ENCODE measurements at regions not wholly inside any gene's neighbourhood (a gene's known extent, or its start where the extent isn't known, plus 50 kb on each side); places are given as distances from the start of the nearest gene placed in this dataset.

DNA sequence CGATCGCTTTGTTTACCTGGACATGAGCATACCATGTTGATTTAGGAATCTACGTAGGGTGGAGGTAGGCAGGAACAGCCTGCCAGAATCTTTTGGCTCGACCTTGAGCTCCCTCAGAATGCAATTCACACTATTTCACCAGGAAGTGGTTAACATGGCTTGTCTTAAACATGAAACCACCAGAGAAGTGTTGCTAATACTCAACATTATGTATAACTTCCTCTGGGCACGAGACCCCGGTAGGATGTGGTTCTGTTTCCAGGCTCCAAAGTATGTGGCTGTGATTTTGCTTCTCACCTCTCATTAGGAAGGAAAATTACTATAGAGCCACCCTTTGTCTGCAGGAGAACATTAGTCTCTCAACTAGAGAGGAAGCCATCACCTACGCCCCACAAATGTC lies 59.0 kb upstream of the VCX3B start:
- no peak overlapping the region for H3K4me3 Mint-ChIP-seq (ENCODE audit: unreplicated experiment)
- no peaks in the 10 kb centered on the region for H3K27me3 Mint-ChIP-seq (ENCODE audit: low read depth)
- H3K27ac Mint-ChIP-seq (ENCODE audit: unreplicated experiment) = no peak overlapping the region
- peaks cover 7% of the 10 kb centered on the region for H3K4me1 Mint-ChIP-seq (ENCODE audit: low read depth)
- TF ChIP-seq, protein P1, sequence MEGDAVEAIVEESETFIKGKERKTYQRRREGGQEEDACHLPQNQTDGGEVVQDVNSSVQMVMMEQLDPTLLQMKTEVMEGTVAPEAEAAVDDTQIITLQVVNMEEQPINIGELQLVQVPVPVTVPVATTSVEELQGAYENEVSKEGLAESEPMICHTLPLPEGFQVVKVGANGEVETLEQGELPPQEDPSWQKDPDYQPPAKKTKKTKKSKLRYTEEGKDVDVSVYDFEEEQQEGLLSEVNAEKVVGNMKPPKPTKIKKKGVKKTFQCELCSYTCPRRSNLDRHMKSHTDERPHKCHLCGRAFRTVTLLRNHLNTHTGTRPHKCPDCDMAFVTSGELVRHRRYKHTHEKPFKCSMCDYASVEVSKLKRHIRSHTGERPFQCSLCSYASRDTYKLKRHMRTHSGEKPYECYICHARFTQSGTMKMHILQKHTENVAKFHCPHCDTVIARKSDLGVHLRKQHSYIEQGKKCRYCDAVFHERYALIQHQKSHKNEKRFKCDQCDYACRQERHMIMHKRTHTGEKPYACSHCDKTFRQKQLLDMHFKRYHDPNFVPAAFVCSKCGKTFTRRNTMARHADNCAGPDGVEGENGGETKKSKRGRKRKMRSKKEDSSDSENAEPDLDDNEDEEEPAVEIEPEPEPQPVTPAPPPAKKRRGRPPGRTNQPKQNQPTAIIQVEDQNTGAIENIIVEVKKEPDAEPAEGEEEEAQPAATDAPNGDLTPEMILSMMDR (IDR thresholded peaks at IDR 0.05) = no peak
- no peak for DNase-seq (ENCODE audit: low spot score)
- no peaks in the 10 kb centered on the region for H3K36me3 Mint-ChIP-seq (ENCODE audit: low read depth)
- peaks cover 21% of the 10 kb centered on the region for H3K9me3 Mint-ChIP-seq (ENCODE audit: low read depth)

DNA sequence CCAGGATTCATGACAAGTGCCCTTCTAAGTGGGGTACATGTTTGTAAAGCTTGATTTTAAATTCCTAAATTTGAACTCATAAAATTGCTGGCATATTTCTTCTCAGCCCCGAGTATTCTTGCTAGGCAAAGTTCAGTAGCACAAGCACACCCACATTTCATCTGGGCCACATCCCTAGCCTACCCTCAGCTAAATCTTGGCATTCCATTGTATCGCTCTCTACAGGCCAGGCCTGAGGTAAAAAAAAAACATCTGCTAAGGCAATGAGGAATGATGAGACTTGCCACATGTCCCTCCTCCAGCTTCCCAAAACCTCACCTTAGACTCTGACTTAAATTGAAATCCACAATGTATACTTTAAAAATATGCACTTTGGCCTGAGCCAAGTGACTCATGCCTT lies 51.4 kb upstream of the VCX3B start:
- H3K9me3 Mint-ChIP-seq (ENCODE audit: low read depth) = peaks cover 39% of the 10 kb centered on the region
- TF ChIP-seq, protein P1 (IDR thresholded peaks at IDR 0.05) = no peak
- no peaks in the 10 kb centered on the region for H3K4me1 Mint-ChIP-seq (ENCODE audit: low read depth)
- no peak overlapping the region for H3K4me3 Mint-ChIP-seq (ENCODE audit: unreplicated experiment)
- no peak for DNase-seq (ENCODE audit: low spot score)
- no peaks in the 10 kb centered on the region for H3K36me3 Mint-ChIP-seq (ENCODE audit: low read depth)
- no peak overlapping the region for H3K27ac Mint-ChIP-seq (ENCODE audit: unreplicated experiment)
- no peaks in the 10 kb centered on the region for H3K27me3 Mint-ChIP-seq (ENCODE audit: low read depth)

Measured in chondrocyte (in vitro differentiated cells).